ENCODE measurements at regions not wholly inside any gene's neighbourhood (a gene's known extent, or its start where the extent isn't known, plus 50 kb on each side); places are given as distances from the start of the nearest gene placed in this dataset.

- DNase-seq (ENCODE audit: low spot score): no peak
- peaks cover 0 to 10% of the 10 kb centered on the region in 2 donors for H3K9me3 ChIP-seq
- no peak for TF ChIP-seq CTCF (IDR thresholded peaks at IDR 0.05)
Measured at GRCh38 chr4:60757986-60758680, 442.0 kb upstream of the ADGRL3 start.

DNA sequence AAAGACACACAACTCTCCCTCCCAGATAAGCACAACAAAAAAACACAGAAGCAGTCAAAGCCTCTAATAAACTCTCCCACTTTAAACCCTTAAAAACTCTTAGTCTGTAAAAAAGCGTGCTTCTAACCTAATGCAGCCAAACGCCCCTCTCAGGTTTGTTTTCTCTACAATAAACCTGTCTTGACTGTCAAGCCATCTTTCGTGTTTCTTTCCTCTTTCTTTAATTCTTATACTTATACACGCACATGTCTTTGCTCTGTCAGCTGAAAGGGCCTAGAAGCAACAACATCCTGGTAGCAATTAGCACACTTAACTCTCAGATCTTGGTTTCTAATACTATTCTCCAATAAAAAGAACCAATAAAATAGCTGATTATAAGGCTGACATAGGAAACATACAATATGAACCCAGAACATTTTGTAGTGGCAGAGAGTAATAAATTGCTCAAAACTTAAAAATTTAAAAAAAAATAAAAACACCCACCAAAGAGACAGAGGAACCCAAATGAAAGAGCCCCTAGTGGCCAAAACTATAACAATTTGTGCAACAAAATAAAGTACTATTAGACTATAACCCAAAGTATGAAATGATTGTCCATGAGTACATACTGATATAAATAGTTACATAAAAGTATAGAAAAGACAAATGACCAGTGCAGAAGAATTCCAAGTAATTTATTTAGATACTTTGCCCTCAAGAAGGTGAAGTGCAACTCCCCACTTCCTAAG lies 440.4 kb upstream of the ADGRL3 start:
- H3K36me3 ChIP-seq: no peaks in the 10 kb centered on the region
- H3K27me3 ChIP-seq: no peaks in the 10 kb centered on the region
- no peaks in the 10 kb centered on the region for H3K4me1 ChIP-seq
- peaks cover 0 to 10% of the 10 kb centered on the region in 2 donors for H3K9me3 ChIP-seq
- peak in 1 of 2 donors; percentile 36 for TF ChIP-seq CTCF (IDR thresholded peaks at IDR 0.05)
- no peak for DNase-seq (ENCODE audit: low spot score)
- H3K27ac ChIP-seq: no peak overlapping the region
- no peak overlapping the region for H3K4me3 ChIP-seq

More at GRCh38 chr4:60757986-60758680, 442.0 kb upstream of the ADGRL3 start:
- Histone ChIP-seq H3K36me3 (no peaks in the 10 kb centered on the region), H3K27me3 (no peaks in the 10 kb centered on the region), H3K4me1 (no peaks in the 10 kb centered on the region), H3K4me3 (no peak overlapping the region), H3K27ac (no peak overlapping the region)

DNA sequence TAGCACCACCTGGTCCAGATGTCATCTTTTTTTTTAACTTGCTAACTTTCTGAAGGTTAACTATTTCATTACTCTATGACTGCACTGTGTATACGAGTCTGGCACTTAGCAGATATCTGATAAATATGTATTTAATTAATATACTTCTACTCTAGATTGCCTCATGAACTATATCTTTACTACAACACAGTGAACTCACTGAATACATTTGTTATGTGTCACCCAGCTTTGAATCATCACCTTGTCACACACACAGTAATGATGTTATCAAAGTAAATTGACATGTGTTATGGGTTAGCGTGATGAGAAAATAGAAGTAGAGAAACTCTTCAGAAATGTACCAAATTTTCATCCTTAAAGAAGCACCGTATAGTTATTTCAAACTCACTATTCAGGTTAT lies 419.3 kb upstream of the ADGRL3 start:
- no peaks in the 10 kb centered on the region for H3K36me3 ChIP-seq
- H3K4me1 ChIP-seq: no peaks in the 10 kb centered on the region
- no peak for TF ChIP-seq CTCF (IDR thresholded peaks at IDR 0.05)
- H3K27ac ChIP-seq: no peak overlapping the region
- H3K9me3 ChIP-seq: no peaks in the 10 kb centered on the region
- H3K27me3 ChIP-seq: no peaks in the 10 kb centered on the region
- DNase-seq (ENCODE audit: low spot score): no peak
- H3K4me3 ChIP-seq: no peak overlapping the region

DNA sequence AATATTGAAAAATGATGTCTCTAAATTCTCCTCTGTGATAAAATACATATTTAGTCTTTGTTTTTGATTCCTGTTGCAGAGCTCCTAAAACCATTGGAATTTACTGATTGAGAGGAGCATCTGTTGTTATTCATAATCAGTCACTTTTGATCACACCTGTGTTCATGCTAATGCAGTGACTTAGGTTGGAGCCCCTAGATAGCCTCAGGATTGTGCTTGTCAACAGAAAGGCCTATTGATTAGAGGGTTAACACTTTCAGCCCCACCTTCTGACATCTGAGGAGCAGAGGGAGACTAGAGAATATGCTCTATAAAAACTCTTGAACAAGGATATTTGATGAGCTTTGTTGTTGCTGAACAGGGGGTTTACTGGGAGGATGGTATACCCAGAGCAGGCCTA lies 409.5 kb upstream of the ADGRL3 start:
- Histone ChIP-seq H3K36me3 (no peaks in the 10 kb centered on the region), H3K4me3 (no peak overlapping the region), H3K27me3 (no peaks in the 10 kb centered on the region), H3K4me1 (no peaks in the 10 kb centered on the region), H3K9me3 (no peaks in the 10 kb centered on the region), H3K27ac (no peak overlapping the region)
- no peak for TF ChIP-seq CTCF (IDR thresholded peaks at IDR 0.05)
- no peak for DNase-seq (ENCODE audit: low spot score)

- Histone ChIP-seq H3K9me3 (no peaks in the 10 kb centered on the region), H3K4me1 (no peaks in the 10 kb centered on the region), H3K4me3 (no peak overlapping the region), H3K27ac (no peak overlapping the region), H3K36me3 (no peaks in the 10 kb centered on the region), H3K27me3 (no peaks in the 10 kb centered on the region)
- no peak for TF ChIP-seq CTCF (IDR thresholded peaks at IDR 0.05)
- DNase-seq (ENCODE audit: low spot score): no peak
Measured at GRCh38 chr4:60794372-60794771, 405.8 kb upstream of the ADGRL3 start.

All from right atrium auricular region (tissue), 2 donors.